GM19452 (cell line): ENCODE measurements at regions not wholly inside any gene's neighbourhood (a gene's known extent, or its start where the extent isn't known, plus 50 kb on each side); places are given as distances from the start of the nearest gene placed in this dataset.

Experiments used
- ATAC-seq: cut with Tn5 transposase; IDR thresholded peaks from one replicate; pipeline ENCODE4 v1.9.1; 2021; ENCODE audit not compliant: unreplicated experiment

DNA sequence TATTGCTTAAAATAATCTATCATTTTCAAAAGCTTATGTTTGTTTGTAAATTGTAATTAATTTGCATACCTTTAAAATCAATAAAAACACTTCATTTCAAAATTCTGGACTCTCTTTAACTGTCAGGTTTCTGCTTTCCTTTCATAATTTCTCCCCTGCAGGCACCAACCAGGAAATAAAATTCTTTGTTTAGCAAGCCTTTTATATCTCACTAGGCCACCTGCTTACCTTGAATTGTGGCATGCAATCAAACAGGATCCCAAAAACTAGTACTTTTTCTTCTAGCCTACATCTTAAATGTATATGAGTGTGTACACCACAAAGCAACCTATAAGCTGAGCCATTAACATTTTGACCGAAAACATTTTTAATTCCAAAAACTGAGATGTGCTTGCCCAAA, 233.1 kb downstream of the NR4A2 start:
- ATAC-seq: no peak

DNA sequence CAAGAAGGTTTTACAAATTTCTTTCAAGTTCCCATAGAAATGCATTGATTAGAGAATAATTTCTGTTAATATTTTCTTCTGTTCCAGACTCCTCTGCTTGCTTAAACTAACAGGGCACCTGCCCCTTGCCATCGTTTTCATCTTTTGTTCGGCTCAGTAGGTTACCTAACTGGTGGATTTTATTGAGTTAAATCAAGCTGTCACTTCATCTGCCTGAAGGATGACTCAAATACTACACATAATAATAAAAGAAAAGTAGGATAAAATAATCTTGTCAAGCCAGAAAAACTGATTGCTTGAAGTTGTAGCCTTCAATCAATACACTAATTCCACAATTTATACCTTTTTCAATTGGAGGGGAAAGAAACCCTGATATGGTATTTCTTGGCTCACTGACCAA, 234.0 kb downstream of the NR4A2 start:
- ATAC-seq: no peak

DNA sequence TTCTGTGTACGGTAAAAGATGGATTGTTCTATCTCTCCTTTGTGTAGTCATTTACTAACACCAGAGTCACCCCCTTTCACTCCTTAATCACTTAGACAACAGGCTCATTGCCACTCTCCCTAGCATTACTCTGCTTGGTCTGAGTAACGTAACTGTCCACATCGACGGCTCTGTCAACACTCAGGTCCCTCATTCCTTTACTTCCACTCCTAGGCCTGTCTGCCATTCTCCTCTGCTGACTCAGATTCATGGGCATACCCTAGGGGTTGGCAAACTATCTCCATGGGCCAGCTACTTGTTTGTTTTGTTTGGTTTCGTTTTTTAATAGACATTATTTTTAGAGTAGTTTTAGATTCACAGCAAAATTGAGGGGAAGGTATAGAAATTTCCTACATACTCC, 243.9 kb downstream of the NR4A2 start:
- no peak for ATAC-seq

DNA sequence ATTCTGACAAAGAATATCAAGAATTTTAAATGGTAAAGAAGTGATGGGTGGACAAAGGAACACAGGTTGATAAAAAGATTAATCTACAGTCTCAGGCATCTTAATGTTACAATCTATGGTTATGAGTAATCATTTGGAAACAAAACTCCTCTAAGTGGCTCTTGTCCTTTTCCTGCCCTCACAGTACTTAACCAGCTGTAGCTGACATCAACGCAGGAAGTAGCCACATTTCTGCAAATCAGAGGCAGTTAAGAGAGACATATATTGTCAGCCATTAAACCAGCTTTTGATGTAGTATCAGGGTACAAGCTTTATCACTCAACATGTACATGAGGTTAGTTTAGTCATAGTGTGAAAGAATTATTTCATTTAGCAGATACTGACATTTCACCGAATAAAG, 244.6 kb downstream of the NR4A2 start:
- no peak for ATAC-seq

DNA sequence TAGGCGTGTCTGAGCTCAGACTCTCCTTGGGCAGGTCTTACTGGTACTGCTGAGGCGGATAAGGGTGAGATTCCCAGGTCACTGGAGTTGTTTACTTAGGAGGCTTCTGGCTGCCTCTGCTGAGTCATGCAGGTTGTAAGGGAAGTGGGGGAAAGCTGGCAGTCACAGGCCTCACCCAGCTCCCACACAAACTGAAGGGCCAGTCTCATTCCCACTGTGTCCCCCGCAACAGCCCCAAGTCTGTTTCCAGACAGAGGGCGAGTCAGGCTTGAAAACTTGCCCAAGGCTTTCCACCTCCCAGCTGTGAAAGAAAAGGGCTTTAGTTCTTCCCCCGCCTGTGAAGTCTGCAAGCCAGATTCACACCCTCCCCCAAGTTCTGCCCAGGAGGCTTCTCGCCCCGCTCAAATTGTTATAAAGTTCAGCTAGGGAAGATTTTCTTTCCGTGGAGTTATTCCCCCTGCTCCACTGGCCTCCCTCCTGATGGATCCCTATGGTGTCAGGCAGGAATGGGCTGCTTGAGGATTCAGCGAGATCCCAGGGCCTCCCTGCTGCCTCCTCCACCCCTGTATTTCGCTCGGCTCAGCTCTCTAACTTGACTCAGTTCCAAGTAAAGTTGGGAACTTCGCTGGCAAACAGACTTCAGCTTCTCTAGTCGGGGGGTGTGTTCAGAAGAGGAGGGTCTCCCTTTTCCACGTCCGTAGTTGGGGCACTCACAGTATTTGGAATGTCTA, 248.6 kb downstream of the NR4A2 start:
- ATAC-seq: no peak

DNA sequence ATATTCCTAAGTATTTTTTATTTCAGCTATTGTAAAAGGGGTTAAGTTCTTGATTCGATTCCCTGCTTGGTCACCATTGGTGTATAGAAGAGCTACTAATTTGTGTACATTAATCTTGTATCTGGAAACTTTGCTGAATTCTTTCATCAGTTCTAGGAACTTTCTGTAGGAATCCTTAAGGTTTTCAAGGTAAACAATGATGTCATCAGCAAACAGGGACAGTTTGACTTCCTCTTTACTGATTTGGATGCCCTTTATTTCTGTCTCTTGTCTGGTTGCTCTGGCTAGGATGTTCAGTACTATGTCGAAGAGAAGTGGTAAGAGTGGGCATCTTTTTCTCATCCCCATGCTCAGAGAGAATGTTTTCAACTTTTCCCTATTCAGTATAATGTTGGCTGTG, 252.7 kb downstream of the NR4A2 start:
- ATAC-seq: no peak

DNA sequence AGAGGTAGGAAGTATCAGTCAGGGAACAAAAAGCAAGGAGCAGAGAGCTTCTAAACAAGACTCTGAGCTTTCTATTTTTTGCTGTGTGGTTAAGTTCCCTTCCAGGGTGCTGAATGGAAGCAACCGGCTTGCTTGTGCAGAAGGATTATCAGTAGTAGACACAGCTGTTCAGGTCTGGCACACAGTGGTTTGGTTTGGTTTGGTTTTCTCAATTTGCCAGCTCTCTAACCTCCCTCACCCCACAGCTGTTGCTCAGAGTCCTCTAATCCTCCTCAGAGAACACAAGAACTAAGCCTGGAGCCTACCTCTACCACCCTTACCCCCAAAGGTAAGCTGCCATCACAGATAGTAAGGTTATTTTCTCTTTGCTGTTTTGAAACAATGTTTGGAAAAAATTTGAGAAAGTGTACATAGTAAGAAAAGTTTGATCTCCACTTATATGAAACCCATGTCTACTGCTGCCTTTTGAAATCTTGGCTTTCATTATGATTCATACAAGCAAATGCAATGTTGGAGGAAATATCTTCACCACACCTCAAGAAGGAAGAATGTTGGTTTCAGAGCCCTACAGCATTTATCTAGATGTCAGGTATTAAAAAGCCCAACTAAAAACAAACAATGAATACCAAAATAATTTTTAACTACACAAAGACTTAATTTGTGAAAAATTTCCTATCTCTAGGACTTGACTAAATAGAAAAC, 255.3 kb downstream of the NR4A2 start:
- ATAC-seq: no peak

DNA sequence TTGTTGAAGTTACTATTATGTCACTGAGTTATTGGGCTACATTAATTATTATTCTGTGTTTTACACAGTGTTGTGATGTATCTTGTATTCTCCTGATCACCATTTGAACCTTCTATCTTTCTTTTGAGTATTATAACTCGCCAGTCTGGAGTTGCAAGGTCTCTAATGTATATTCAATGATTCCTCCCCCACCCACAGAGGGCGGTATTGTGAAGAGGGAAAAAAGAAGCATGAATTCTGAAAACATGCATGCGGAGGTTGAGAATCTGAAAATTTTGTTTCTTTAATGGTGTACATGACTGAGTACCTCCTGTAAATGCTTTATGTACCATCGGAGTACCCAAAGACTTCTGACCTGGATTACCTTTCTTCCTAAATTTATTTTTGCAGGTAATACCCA, 266.6 kb downstream of the NR4A2 start:
- no peak for ATAC-seq

DNA sequence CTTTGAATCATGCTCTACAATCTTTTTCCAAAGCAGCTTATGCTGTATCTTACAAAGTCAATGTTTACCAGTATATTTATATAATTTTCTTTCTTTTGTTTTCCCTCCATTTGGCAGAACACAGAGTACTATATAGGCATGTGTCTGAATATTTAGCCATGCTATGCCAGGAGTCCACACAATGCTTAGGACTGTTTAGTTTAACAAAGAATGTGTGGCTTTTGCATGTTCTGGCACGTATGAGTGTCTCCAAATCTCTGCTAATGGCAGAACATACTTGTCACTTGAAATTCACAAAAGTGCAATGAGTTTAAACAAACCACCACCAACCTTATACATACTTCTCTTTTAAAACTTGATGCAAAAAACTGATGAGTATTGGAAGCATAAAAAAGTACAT, 268.0 kb downstream of the NR4A2 start:
- no peak for ATAC-seq

DNA sequence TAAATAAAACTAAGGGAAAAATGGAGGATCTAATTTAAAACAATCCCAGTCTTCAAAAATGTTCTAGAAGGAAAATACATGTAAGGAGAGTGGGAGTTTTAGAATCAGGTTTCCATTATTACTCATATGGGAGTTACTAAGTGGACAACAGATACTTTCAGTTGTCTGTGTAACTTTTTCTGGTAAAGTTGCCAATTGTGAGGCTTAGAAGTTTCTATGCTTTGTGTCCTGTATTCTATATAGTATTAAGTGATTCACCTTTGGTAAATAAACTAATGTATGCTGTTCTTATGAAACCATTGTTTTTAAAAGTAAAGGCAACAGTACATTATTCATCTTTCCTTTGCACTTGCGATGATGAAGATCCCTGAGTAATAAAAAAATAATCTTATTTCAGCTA, 274.9 kb downstream of the NR4A2 start:
- no peak for ATAC-seq

DNA sequence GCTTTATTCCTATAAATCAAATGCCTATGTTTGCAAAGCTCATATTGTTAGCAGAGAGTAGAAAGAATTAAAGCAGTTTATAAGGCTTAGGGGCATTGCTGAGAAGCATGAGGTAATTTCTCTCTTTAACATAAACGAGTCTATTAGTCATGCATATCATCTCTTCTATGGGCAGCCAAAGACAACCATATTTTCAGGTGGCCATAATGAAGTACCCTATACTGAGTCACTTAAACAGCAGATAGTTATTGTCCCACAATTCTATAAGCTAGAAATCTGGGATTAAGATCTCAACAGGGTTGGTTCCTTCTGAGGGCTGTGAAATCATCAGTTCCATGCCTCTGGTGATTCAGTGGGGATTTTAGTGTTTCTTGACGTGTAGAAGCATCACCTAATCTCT, 277.5 kb downstream of the NR4A2 start:
- no peak for ATAC-seq

DNA sequence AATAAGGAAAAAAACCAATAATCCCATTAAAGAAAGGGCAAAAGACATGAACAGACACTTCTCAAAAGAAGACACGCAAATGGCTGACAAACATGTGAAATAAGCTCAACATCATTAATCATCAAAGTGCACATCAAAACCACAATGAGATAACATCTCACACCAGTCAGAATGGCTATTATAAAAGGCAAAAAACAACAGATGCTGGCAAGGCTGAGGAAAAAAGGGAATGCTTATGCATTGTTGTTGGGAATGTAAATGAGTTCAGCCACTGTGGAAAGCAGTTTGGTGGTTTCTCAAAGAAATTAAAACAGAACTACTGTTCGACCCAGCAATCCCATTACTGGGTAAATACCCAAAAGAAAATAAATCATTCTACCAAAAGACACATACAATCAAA, 285.6 kb downstream of the NR4A2 start:
- no peak for ATAC-seq

DNA sequence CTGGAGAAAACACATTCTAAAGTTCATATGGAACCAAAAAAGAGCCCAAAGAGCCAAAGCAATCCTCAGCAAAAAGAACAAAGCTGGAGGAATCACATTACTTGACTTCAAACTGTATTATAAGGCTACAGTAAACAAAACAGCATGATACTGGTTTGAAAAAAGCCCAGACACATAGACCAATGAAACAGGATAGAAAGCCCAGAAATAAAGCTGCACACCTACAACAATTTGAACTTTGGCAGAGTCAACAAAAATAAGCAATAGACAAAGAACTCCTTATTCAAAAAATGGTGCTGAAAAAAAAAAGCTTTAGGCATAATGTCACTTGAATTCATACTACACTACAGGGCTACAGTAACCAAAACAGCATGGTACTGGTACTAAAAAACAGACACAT, 289.6 kb downstream of the NR4A2 start:
- ATAC-seq: no peak

DNA sequence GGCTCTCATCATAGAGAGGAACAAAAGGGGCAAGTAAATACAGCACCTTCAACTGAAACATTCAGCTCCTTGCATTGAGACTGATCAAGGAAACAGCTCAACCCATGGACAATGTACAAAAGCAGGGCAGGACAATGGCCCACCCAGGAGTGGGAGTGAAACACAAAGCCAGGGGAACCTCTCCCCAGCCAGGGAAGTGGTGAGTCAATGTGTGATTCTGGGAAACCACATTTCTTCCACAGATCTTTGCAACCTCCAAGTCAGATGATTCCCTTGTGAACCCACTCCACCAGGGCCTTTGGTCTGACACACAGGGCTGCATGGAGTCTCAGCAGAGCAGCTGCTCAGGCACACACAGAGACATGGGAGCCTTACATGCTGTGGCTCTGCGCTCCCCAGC, 294.5 kb downstream of the NR4A2 start:
- ATAC-seq: no peak

DNA sequence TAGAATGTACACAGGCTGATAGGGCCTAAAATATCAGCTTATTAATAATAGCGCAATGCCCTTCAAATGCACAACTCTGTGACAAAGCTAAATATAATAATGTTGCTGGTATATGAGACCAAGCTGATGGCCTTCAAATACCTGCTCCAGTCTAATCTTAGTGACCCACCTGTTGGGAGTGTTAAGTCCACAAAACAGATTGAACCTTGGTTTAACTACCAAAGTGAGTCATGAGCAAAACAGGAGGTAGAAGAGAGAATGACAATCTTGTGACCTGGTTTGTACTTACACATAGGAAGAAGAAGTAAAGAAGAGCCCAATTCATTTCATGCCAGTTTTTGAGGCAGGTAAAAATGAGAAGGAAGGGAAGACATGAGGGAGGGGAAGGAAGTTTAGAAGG, 295.0 kb downstream of the NR4A2 start:
- no peak for ATAC-seq

DNA sequence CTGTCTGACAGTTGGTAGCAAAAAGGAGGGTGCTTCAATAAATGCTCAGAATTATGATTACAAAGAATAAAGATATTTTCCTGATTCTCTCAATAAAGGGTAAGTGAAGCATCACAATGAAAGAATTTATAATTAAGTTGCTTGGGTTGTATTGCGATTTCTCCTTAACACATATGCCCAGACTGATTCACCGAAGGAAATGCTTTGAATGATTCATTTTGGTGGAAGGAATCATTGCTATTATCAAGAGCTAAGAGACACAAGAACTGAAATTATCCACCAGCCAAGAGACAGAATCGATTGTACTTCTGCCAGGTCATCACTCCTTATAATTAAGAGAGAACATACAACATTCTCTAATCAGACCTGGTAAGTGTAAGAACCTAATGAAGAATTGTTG, 301.4 kb downstream of the NR4A2 start:
- no peak for ATAC-seq

DNA sequence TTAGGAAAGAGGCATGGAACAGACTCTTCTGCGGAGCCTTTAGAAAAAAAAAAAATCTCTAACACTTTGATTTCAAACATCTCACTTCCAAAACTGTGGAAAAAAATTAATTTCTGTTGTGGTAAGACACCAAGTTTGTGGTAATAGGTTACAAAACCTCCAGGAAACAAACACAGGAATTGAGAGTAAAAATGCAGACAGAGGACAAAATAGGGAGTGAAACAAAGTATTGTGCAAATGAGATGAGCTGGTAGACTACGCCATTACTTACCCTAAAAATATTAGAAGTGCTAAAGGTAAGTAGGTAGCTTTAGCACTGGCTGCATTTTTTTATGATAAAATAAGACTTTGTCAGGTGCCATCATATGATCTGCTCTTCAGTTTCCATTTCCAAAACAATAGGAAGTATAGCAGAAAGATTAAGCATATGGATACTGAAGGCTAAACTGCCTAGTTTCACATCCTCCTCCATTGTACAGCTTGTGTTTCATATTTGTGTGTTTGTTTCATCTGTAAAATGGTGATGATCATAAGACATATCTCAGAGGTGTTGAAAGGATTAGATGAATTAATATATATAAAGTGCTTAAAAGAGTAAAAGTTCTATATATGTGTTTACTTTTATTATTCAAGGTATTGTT, 309.2 kb downstream of the NR4A2 start:
- ATAC-seq: no peak

DNA sequence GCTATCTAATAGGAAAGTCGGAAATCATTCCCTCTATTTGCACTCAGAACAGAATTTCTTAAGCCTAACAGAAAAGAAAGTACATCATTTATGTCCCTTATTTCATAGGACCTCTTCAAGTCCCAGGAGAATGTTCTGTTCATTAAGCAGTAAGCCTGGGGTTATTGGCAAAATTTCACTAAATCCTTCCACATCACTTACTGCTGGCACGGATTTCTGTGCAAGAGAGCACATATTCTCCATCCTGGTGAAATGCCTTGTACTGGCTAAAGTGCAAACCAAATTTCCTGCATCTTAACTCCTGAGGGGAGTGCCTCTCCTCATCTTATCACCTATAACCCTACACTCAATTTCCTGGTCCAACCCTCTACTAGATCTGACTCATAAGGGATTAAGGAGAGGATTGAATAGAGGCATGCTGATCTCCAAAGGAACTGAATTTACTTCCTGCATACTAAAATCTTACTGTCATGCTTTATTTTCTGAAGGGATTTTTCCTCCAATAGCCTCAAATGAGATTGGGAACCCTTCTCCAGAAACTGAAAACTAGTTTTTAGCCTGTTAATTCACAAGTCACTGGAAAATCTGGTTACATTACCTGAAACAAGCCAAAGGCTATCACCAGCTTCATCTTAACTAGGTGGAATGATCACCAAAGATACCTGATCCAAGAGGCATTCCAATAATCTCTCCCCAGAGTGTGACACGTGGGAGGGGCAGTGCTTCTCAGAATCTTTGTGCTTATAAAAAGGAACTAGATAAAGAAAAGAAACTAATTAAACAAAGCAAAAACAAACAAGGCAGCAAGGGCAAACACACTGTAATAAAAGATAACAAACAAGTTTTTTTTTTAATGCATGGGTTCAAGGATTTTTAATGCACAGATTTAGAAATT, 311.1 kb downstream of the NR4A2 start:
- ATAC-seq: no peak

DNA sequence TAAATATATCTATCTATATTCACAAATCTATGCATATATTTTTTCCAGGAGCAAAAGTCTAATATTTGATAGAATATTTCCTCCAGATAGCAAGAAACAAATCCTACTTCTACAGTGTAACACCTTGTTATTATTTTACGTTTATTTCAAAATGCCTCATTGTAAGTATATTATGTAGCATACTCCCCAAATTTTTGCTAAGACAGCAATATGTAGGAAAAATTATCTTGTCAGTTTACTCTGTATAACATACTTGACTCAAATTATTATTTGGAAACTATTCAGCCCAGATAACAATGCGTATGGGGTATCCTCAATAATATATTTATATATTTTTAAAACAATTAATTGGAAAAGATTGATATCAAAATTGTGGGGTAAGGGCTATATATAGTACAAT, 313.2 kb downstream of the NR4A2 start:
- no peak for ATAC-seq

DNA sequence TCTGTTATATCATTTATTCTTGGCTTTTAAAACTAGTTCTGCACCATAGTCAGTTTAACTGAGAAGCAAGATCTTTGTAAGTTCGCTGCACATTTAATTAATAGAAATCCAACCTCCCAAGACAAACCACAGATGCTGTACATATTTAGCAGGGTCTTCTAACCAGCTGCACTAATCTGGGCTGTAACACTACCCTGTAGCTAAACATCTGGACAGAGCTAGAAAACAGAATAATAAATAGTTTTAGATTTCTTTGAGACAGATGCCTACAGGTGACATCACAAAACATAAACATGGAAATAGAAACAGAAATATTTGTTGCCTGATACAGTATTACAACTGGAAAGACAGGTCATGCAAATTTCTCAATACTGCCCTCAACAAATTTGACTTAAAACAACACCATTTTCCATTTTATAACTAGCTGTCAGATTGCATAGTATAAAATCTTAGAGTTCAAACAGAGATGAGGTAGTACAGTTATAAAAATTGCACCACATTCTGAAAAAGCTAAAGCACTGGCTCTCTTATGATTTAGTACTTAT, 315.1 kb downstream of the NR4A2 start:
- ATAC-seq: no peak

DNA sequence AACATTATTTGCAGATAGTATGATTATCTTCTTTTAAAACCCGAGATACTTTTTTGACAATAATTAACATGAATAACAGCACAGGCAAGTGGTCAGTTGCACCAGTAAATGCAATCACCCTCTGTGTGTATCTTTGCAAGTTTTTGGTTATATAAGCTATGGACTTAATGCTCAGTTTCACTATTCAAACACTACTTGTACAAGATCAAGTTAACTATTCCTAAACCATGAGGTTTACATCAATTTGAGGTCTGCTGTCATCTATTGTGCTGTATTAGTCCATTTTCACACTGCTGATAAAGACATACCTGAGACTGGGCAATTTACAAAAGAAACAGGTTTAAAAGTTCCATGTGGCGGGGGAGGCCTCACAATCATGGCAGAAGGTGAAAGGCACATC, 323.2 kb downstream of the NR4A2 start:
- ATAC-seq: no peak
